Upper lobe of left lung (tissue), 4 donors: ENCODE measurements at regions not wholly inside any gene's neighbourhood (a gene's known extent, or its start where the extent isn't known, plus 50 kb on each side); places are given as distances from the start of the nearest gene placed in this dataset.

Experiments
- EP300 ChIP-seq, 4 donors: sonication (generic); formaldehyde crosslinking; IDR thresholded peaks; one replicate each; pipeline ENCODE4 v1.5.1; 2017; ENCODE audit warnings: antibody characterized with exemption in 4 of 4, control low read depth in 2 of 4
- TF ChIP-seq, protein P1 (sequence below), 6 experiments: fragments of 450-650 bp in 4 of 6; fragments of 200-600 bp in 2 of 6; sonication (generic) in 2 of 6; IDR thresholded peaks; one replicate each; pipeline ENCODE4 v1.5.1; 2016 to 2019; ENCODE audit warnings: antibody characterized with exemption in 6 of 6

DNA sequence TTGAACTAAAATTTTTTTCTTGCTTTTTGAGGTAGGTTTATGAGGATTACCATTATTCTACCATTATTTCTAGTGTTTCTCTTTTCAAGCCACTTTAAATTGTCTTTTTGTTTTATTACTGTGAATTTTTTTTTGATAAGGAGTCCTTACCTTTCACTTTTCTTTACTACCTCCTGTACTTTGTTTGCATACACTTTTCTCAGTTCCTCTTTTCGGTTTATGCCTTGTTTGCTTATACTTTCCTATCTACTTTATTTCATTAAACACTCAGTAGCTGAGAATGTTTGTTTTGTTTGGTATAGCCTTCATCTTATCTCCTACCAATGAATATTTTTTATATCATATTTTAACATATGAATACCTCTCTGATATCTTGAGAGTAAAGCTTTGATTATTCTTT is 147.9 kb downstream of the TFAP2B start:
- TF ChIP-seq, protein P1, sequence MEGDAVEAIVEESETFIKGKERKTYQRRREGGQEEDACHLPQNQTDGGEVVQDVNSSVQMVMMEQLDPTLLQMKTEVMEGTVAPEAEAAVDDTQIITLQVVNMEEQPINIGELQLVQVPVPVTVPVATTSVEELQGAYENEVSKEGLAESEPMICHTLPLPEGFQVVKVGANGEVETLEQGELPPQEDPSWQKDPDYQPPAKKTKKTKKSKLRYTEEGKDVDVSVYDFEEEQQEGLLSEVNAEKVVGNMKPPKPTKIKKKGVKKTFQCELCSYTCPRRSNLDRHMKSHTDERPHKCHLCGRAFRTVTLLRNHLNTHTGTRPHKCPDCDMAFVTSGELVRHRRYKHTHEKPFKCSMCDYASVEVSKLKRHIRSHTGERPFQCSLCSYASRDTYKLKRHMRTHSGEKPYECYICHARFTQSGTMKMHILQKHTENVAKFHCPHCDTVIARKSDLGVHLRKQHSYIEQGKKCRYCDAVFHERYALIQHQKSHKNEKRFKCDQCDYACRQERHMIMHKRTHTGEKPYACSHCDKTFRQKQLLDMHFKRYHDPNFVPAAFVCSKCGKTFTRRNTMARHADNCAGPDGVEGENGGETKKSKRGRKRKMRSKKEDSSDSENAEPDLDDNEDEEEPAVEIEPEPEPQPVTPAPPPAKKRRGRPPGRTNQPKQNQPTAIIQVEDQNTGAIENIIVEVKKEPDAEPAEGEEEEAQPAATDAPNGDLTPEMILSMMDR (IDR thresholded peaks at IDR 0.05) = no peak
- no peak for TF ChIP-seq EP300 (IDR thresholded peaks at IDR 0.05)
